ENCODE measurements at regions not wholly inside any gene's neighbourhood (a gene's known extent, or its start where the extent isn't known, plus 50 kb on each side); places are given as distances from the start of the nearest gene placed in this dataset.

DNA sequence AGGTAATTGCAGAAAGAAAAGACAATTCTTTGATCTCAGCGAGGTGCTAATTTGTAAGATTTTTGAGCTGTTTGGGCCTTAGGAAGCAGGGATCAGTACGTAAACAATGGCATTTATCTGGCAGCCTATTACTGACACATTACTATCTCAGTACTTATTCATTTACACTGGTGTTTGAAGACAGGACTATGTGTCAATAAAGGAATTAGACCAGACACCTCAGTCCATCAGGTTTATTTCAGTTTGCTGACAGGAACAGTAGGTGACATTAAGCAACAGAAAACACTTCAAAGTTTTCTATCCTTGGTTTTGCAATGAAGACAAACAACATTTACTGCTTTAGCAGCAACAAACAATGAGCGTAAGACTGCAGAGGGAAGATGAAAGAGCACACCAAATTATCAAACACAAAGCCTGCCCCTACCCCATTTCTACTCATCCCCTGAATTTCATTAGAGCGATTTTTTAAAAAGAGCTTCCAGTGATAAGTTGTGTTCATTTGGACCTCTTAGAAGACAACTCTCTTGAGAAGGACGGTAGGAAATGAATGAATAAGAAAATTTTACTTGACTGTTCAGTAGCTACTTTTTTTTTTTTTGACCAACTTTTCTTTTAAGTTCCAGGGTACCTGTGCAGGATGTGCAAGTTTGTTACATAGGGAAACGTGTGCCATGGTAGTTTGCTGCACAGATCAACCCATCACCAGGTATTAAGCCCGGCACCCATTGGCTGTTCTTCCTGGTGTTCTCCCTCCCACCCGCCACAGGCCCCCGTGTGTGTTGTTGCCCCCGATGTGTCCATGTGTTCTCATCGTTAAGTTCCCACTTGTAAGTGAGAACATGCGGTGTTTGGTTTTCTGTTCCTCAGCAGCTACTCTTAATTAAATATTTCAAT is 138.8 kb downstream of the DKK1 start:
- TF ChIP-seq, protein P1, sequence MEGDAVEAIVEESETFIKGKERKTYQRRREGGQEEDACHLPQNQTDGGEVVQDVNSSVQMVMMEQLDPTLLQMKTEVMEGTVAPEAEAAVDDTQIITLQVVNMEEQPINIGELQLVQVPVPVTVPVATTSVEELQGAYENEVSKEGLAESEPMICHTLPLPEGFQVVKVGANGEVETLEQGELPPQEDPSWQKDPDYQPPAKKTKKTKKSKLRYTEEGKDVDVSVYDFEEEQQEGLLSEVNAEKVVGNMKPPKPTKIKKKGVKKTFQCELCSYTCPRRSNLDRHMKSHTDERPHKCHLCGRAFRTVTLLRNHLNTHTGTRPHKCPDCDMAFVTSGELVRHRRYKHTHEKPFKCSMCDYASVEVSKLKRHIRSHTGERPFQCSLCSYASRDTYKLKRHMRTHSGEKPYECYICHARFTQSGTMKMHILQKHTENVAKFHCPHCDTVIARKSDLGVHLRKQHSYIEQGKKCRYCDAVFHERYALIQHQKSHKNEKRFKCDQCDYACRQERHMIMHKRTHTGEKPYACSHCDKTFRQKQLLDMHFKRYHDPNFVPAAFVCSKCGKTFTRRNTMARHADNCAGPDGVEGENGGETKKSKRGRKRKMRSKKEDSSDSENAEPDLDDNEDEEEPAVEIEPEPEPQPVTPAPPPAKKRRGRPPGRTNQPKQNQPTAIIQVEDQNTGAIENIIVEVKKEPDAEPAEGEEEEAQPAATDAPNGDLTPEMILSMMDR (IDR thresholded peaks at IDR 0.05), result no peak
- no peak for TF ChIP-seq POLR2A (IDR thresholded peaks at IDR 0.05)
